Body of pancreas (tissue), 4 donors: ENCODE measurements at regions not wholly inside any gene's neighbourhood (a gene's known extent, or its start where the extent isn't known, plus 50 kb on each side); places are given as distances from the start of the nearest gene placed in this dataset.

Experiments
- CTCF ChIP-seq, 7 experiments: fragments of 450-650 bp in 4 of 7; fragments of 200-600 bp in 3 of 7; sonication (generic) in 3 of 7; IDR thresholded peaks; one replicate each; pipeline ENCODE4 v1.5.1; 2016 to 2019; ENCODE audit warnings: antibody characterized with exemption in 7 of 7
- POLR2A ChIP-seq, 3 donors: fragments of 450-650 bp; IDR thresholded peaks; one replicate each; pipeline ENCODE4 v1.6.1; 2016; ENCODE audit warnings: antibody characterized with exemption in 3 of 3, mild to moderate bottlenecking in 2 of 3

DNA sequence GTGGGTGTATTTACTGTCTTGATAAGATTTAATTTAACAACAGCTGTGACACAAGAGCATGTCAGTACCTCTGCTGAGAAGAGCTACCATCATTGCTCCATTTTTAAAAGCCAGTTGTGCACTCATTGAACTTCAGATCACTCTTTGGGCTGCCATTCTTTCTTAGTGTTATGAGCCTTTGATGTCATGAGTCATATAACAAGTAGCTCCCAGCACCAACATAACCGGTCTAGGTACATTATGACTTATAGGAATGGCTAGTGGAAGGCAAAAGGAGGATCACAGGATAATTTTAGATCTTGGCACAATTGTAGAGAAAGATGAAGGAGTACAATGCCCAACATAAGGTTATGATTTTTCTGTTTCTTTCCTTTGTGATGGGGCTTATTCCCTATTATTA lies 170.8 kb upstream of the FBN2 start:
- TF ChIP-seq CTCF (IDR thresholded peaks at IDR 0.05) (no peak), POLR2A (IDR thresholded peaks at IDR 0.05) (no peak)
